WTC11 (cell line): ENCODE measurements at regions not wholly inside any gene's neighbourhood (a gene's known extent, or its start where the extent isn't known, plus 50 kb on each side); places are given as distances from the start of the nearest gene placed in this dataset.

Source experiments
- ATF1 ChIP-seq: sonication (generic); formaldehyde crosslinking; IDR thresholded peaks from 2 replicates; pipeline ENCODE4 v1.8.1; 2023; ENCODE audit warnings: mild to moderate bottlenecking, moderate library complexity, missing genetic modification reagents
- ATF3 ChIP-seq: sonication (generic); formaldehyde crosslinking; conservative IDR thresholded peaks from 2 replicates; pipeline ENCODE4 v1.8.1; 2022; ENCODE audit warnings: mild to moderate bottlenecking, missing genetic modification reagents
- CTCF ChIP-seq: fragments of 200-600 bp; IDR thresholded peaks from 2 replicates; pipeline ENCODE4 v1.8.0; 2022; ENCODE audit warnings: antibody characterized with exemption
- JUN ChIP-seq: sonication (generic); formaldehyde crosslinking; IDR thresholded peaks from 2 replicates; pipeline ENCODE4 v1.8.0; 2023; ENCODE audit warnings: mild to moderate bottlenecking, missing genetic modification reagents
- NR2C2 ChIP-seq: sonication (generic); formaldehyde crosslinking; IDR thresholded peaks from 2 replicates; pipeline ENCODE4 v1.8.0; 2022; ENCODE audit warnings: mild to moderate bottlenecking, missing genetic modification reagents
- SP1 ChIP-seq: sonication (generic); formaldehyde crosslinking; conservative IDR thresholded peaks from 2 replicates; pipeline ENCODE4 v1.8.1; 2022; ENCODE audit warnings: missing genetic modification reagents
- ZNF121 ChIP-seq: sonication (generic); formaldehyde crosslinking; IDR thresholded peaks from 2 replicates; pipeline ENCODE4 v1.8.0; 2023; ENCODE audit warnings: missing genetic modification reagents
- ZNF263 ChIP-seq: sonication (generic); formaldehyde crosslinking; IDR thresholded peaks from 2 replicates; pipeline ENCODE4 v1.8.1; 2022; ENCODE audit warnings: low read depth, mild to moderate bottlenecking, moderate library complexity, missing genetic modification reagents
- ZNF281 ChIP-seq: sonication (generic); formaldehyde crosslinking; IDR thresholded peaks from 2 replicates; pipeline ENCODE4 v1.8.0; 2023; ENCODE audit warnings: mild to moderate bottlenecking, missing genetic modification reagents
- TF ChIP-seq, protein P1 (sequence below): sonication (generic); formaldehyde crosslinking; IDR thresholded peaks from 2 replicates; pipeline ENCODE4 v1.8.0; 2022; ENCODE audit warnings: mild to moderate bottlenecking, missing genetic modification reagents

DNA sequence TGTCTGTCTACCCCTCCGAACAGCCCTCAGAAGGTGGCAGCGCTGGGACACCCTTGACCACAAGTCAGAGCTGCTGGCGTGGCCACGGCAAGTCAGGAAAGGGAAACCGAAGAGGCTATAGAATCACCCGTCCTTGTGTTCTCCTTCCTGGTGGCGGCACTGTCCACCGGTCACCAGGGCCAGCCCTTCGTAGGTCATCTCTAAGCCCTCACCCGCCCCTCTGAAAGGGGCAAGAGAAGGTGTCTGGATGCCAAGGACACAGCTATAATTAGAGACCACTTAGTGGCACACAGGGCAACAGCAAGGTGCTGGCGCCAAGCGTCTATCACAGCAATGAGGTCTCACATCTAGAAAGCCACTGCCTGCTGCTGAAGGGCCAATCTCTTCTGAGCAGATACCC, 320.9 kb downstream of the SHANK2 start:
- no peak for TF ChIP-seq CTCF
- TF ChIP-seq NR2C2 (CRISPR knock-in tag), result no peak
- no peak for TF ChIP-seq ATF3 (CRISPR knock-in tag)
- TF ChIP-seq ZNF121 (CRISPR knock-in tag), result no peak
- TF ChIP-seq ATF1 (CRISPR knock-in tag), result no peak
- TF ChIP-seq SP1 (CRISPR knock-in tag), result no peak
- TF ChIP-seq ZNF263 (CRISPR knock-in tag), result no peak
- TF ChIP-seq, protein P1, sequence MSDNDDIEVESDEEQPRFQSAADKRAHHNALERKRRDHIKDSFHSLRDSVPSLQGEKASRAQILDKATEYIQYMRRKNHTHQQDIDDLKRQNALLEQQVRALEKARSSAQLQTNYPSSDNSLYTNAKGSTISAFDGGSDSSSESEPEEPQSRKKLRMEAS, result no peak
- TF ChIP-seq JUN, result no peak
- TF ChIP-seq ZNF281, result no peak
